H4 (cell line): ENCODE measurements at regions not wholly inside any gene's neighbourhood (a gene's known extent, or its start where the extent isn't known, plus 50 kb on each side); places are given as distances from the start of the nearest gene placed in this dataset.
A peak's percentile ranks its signal among the peaks of the same experiment; 100 is the strongest.

Experiments
- DNase-seq: peaks from one replicate; pipeline ENCODE4 v3.0.0-alpha.2; 2015; ENCODE audit warnings: low spot score

GRCh38 chr2:122864728-122865127 lies 1109.3 kb downstream of the TSN start:
- no peak for DNase-seq

DNA sequence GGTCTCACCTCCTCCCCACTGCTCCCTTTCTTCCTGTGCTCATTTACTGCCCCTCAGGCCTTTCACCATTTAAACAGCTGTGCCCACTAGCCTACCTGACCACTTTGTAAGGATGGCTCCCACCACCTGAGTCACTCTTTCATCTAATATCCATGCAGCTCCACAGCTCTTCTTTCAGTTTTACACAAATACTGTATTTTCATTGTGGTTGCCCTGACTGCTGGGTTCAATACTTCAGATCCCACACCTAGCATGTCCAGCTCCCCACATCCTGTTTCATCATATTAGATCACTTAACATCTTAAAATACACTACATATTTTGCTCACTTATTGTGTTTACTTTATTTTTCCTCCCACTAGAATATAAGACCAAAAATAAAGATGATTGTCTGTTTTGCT lies 1110.6 kb downstream of the TSN start:
- DNase-seq: no peak

GRCh38 chr2:122867941-122868340 lies 1112.5 kb downstream of the TSN start:
- DNase-seq: no peak

GRCh38 chr2:122868646-122869275 lies 1113.3 kb downstream of the TSN start:
- no peak for DNase-seq

- no peak for DNase-seq
These were observed 1118.5 kb downstream of the TSN start for GRCh38 chr2:122873951-122874350.

GRCh38 chr2:122875091-122875865 lies 1119.8 kb downstream of the TSN start:
- DNase-seq: no peak

- DNase-seq: no peak
These were observed 1128.4 kb downstream of the TSN start for GRCh38 chr2:122883849-122884248.

- no peak for DNase-seq
These were observed 1129.4 kb downstream of the TSN start for GRCh38 chr2:122884889-122885288.

DNA sequence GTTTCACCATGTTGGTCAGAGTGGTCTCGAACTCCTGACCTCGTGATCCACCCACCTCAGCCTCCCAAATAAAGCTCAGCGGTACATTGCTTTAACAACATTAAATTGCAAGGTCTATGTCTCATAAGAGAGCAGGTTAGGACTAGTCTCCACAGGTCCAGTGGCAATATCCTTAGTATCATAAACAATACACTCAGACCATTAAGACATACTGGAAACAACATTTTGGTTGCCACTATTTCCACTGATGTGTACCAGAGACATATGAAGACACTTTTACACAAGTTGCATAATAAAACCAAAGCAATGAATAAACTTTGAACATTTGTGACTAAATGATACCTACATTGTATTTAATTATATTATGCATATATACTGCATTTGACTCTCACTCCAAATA lies 1130.0 kb downstream of the TSN start:
- no peak for DNase-seq

GRCh38 chr2:122886479-122887145 lies 1131.2 kb downstream of the TSN start:
- DNase-seq: no peak

DNA sequence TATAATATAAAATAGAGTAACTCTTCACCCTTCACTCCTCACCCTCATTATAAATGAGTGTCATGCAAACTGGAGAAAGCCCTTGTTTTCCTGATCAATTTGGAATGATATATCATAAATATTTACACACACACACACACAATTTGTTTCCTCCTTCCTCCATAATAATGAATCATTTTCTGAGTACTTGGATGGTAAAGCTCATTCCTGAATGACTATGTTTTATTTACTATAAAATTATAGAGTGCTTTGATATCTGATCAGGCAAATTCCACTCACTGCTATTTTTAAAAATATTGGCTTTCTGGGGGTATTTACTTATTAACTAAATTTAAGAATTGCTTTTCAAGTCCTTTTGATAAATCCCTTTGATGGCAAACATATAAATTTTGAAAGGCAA lies 1125.5 kb upstream of the CNTNAP5 start:
- no peak for DNase-seq

DNA sequence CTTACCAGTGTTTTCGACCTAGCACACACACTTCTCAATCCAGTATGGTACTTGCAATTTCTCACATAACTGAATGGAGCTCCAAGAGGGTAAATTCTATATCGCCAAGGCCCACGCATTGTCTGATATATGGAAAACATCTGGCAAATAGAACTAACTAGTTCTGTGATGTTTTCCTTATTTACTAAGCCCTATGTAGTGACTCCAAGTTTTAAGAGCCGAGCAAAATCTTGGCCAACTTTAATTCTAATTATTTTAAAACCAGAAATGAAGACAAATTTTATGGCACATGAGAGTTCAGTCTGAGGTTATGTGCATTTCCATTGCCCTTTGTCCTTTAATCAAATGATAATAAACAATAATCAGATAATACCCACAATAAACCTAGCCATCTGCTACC lies 1119.7 kb upstream of the CNTNAP5 start:
- DNase-seq: no peak

- no peak for DNase-seq
These were observed 1116.9 kb upstream of the CNTNAP5 start for GRCh38 chr2:122908159-122908558.

DNA sequence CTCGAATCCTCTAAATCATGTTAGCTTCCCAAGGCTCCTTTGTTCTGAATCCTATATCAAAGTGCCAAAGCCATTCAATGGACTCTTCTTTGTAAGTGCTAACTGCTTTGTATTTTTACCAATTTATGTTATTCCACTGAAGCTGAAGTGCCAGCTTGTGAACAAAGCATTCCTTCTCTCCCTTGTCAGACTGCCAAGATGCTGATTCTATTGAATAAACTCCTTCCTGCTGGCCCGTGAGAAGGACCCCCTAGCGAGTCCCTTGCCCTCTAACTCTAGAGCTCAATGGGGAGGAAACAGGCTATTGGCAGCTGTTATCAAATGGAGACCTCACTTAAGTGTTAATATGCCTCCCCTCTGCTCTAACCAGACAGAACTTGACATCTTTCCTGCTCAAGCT lies 1097.9 kb upstream of the CNTNAP5 start:
- no peak for DNase-seq

- no peak for DNase-seq
These were observed 1097.2 kb upstream of the CNTNAP5 start for GRCh38 chr2:122927710-122928557.

GRCh38 chr2:122929347-122929746 lies 1095.7 kb upstream of the CNTNAP5 start:
- no peak for DNase-seq

- no peak for DNase-seq
These were observed 1089.6 kb upstream of the CNTNAP5 start for GRCh38 chr2:122935506-122935905.

DNA sequence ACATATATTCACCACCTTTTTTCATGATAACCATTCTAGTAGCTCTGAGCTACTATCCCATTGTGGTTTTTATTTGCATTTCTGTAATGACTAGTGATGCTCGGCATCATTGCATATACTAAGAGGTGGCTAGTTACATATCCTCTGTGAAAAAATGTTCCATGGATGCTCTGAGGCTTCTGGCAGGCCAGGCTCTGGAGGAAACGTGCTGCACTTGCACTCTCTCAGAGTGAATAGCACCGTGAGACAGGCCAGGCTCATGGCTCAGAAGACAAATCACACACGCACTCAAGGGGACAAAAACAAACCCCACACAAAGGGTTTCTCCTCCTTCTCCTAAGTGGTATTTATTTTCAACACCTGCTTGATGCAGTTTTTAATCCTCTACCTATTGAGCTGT lies 1085.3 kb upstream of the CNTNAP5 start:
- DNase-seq: no peak

DNA sequence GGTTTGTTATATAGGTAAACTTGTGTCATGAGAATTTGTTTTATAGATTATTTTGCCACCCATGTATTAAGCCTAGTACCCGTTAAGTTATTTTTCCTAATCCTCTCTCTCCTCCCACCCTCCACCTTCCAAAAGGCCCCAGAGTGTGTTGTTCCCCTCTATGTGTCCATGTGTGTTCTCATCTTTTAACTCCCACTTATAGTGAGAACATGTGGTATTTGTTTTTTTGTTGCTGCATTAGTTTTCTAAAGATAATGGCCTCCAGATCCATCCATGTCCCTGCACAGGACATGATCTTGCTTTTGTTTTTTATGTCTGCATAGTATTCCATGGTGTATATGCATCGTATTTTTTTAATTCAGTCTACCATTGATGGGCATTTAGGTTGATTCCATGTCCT lies 1075.6 kb upstream of the CNTNAP5 start:
- DNase-seq: no peak

DNA sequence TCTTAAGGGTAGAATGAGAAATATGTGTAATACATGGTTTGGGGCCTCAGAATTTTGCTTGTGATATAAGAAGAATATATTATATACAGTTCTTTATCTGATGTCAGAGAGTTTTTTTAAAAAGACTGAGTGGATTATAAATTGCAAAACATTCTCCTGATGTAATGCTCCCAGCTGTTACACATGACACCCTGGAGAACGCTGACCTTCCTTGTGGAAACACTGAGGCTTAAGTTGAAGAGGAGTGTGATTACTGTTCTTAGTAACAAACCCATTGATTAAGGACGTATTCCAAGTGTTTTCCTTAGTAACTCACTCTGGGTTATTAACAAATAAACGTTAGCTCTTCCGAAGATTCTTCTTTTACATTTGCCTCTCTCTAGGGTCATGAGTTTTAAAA lies 1069.3 kb upstream of the CNTNAP5 start:
- DNase-seq: no peak

- DNase-seq: peak; percentile 22
These were observed 1064.1 kb upstream of the CNTNAP5 start for GRCh38 chr2:122960759-122961641.
